Liver (tissue), 3 donors: ENCODE measurements at regions not wholly inside any gene's neighbourhood (a gene's known extent, or its start where the extent isn't known, plus 50 kb on each side); places are given as distances from the start of the nearest gene placed in this dataset.

Experiments used
- CTCF ChIP-seq: fragments of 150-350 bp; IDR thresholded peaks from 2 replicates; pipeline ENCODE4 v1.5.1; 2017; ENCODE audit warnings: improper control_type of control experiment, low read depth, low read length; ENCODE audit not compliant: missing input control
- TAF1 ChIP-seq: conservative IDR thresholded peaks from 2 replicates; pipeline ENCODE4 v1.6.1; 2016; ENCODE audit warnings: antibody characterized with exemption, mild to moderate bottlenecking
- ZBTB33 ChIP-seq: IDR thresholded peaks from 2 replicates; pipeline ENCODE4 v1.6.1; 2016; ENCODE audit warnings: antibody characterized with exemption
- TF ChIP-seq, protein P1 (sequence below): IDR thresholded peaks from 2 replicates; pipeline ENCODE4 v1.6.1; 2016; ENCODE audit warnings: antibody characterized with exemption
- donor health status: healthy.
- donor health status: healthy.

DNA sequence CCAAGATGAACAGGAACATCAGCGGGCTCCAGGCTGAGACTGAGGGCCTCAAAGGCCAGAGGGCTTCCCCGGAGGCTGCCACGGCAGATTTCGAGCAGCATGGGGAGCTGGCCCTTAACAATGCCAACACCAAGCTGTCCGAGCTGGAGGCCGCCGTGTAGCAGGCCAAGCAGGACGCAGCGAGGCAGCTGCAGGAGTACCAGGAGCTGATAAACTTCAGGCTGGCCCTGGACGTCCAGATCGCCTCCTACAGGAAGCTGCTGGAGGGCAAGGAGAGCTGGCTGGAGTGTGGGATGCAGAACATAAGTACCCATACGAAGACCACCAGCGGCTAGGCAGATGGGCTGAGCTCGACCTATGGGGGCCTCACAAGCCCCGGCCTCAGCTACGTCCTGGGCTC is 823.4 kb upstream of the NEGR1 start:
- TF ChIP-seq, protein P1, sequence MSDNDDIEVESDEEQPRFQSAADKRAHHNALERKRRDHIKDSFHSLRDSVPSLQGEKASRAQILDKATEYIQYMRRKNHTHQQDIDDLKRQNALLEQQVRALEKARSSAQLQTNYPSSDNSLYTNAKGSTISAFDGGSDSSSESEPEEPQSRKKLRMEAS = no peak
- no peak for TF ChIP-seq TAF1
- TF ChIP-seq CTCF = no peak
- no peak for TF ChIP-seq ZBTB33
